DMS153 (cell line): ENCODE measurements at regions not wholly inside any gene's neighbourhood (a gene's known extent, or its start where the extent isn't known, plus 50 kb on each side); places are given as distances from the start of the nearest gene placed in this dataset.
"Not testable (repeated sequence)": the region's sequence is repeated elsewhere in the genome, so short reads cannot be mapped to it uniquely, and the experiment has no call there.

Experiments
- DNase-seq: peaks from one replicate; lab custom pipeline; 2025; lab: John Stamatoyannopoulos, UW

- no peak for DNase-seq
Observed at GRCh38 chr5:24264547-24264946, 380.2 kb downstream of the CDH10 start.

- no peak for DNase-seq
Observed at GRCh38 chr5:24265306-24265705, 379.5 kb downstream of the CDH10 start.

- DNase-seq, result no peak
Observed at GRCh38 chr5:24268482-24269056, 376.2 kb downstream of the CDH10 start.

- DNase-seq, result not testable (repeated sequence)
Observed at GRCh38 chr5:24271702-24272118, 373.1 kb downstream of the CDH10 start.

GRCh38 chr5:24272741-24273140 is 372.0 kb downstream of the CDH10 start:
- no peak for DNase-seq

GRCh38 chr5:24280215-24280614 is 364.6 kb downstream of the CDH10 start:
- DNase-seq, result no peak

- DNase-seq, result no peak
Observed at GRCh38 chr5:24281818-24282217, 363.0 kb downstream of the CDH10 start.

- DNase-seq, result no peak
Observed at GRCh38 chr5:24289582-24290335, 355.0 kb downstream of the CDH10 start.

- DNase-seq, result no peak
Observed at GRCh38 chr5:24290536-24290935, 354.2 kb downstream of the CDH10 start.

GRCh38 chr5:24291916-24292315 is 352.9 kb downstream of the CDH10 start:
- DNase-seq, result no peak

GRCh38 chr5:24294333-24294732 is 350.4 kb downstream of the CDH10 start:
- no peak for DNase-seq

GRCh38 chr5:24314106-24314505 is 330.7 kb downstream of the CDH10 start:
- no peak for DNase-seq

GRCh38 chr5:24320643-24321042 is 324.1 kb downstream of the CDH10 start:
- DNase-seq, result no peak

- DNase-seq, result no peak
Observed at GRCh38 chr5:24325306-24325832, 319.4 kb downstream of the CDH10 start.

GRCh38 chr5:24331531-24331930 is 313.2 kb downstream of the CDH10 start:
- DNase-seq, result no peak

GRCh38 chr5:24347158-24347557 is 297.6 kb downstream of the CDH10 start:
- no peak for DNase-seq

- DNase-seq, result no peak
Observed at GRCh38 chr5:24351285-24351684, 293.5 kb downstream of the CDH10 start.

GRCh38 chr5:24353016-24353415 is 291.8 kb downstream of the CDH10 start:
- DNase-seq, result no peak

- DNase-seq, result no peak
Observed at GRCh38 chr5:24353611-24354010, 291.2 kb downstream of the CDH10 start.

- DNase-seq, result peak; percentile 66
Observed at GRCh38 chr5:24363789-24364481, 280.8 kb downstream of the CDH10 start.

- no peak for DNase-seq
Observed at GRCh38 chr5:24364711-24365110, 280.1 kb downstream of the CDH10 start.

GRCh38 chr5:24365406-24365805 is 279.4 kb downstream of the CDH10 start:
- DNase-seq, result no peak

- DNase-seq, result no peak
Observed at GRCh38 chr5:24367216-24367615, 277.6 kb downstream of the CDH10 start.
